ENCODE measurements at regions not wholly inside any gene's neighbourhood (a gene's known extent, or its start where the extent isn't known, plus 50 kb on each side); places are given as distances from the start of the nearest gene placed in this dataset.

GRCh38 chr7:67610897-67611296, 614.3 kb downstream of the TYW1 start:
- TF ChIP-seq, protein P1, sequence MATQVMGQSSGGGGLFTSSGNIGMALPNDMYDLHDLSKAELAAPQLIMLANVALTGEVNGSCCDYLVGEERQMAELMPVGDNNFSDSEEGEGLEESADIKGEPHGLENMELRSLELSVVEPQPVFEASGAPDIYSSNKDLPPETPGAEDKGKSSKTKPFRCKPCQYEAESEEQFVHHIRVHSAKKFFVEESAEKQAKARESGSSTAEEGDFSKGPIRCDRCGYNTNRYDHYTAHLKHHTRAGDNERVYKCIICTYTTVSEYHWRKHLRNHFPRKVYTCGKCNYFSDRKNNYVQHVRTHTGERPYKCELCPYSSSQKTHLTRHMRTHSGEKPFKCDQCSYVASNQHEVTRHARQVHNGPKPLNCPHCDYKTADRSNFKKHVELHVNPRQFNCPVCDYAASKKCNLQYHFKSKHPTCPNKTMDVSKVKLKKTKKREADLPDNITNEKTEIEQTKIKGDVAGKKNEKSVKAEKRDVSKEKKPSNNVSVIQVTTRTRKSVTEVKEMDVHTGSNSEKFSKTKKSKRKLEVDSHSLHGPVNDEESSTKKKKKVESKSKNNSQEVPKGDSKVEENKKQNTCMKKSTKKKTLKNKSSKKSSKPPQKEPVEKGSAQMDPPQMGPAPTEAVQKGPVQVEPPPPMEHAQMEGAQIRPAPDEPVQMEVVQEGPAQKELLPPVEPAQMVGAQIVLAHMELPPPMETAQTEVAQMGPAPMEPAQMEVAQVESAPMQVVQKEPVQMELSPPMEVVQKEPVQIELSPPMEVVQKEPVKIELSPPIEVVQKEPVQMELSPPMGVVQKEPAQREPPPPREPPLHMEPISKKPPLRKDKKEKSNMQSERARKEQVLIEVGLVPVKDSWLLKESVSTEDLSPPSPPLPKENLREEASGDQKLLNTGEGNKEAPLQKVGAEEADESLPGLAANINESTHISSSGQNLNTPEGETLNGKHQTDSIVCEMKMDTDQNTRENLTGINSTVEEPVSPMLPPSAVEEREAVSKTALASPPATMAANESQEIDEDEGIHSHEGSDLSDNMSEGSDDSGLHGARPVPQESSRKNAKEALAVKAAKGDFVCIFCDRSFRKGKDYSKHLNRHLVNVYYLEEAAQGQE (IDR thresholded peaks at IDR 0.05; ENCODE audit: insufficient read depth in 1 of 2, low read depth in 2 of 2, low read length in 2 of 2): no peak
- no peak for TF ChIP-seq POLR2AphosphoS5 (IDR thresholded peaks at IDR 0.05; ENCODE audit: low read depth, low read length)
- no peak for TF ChIP-seq SIN3A (IDR thresholded peaks at IDR 0.05; ENCODE audit: borderline replicate concordance, insufficient read depth, low read length)
- TF ChIP-seq TAF1 (IDR thresholded peaks at IDR 0.05; ENCODE audit: borderline replicate concordance, insufficient read depth, low read length): no peak

Measured in PFSK-1 (cell line).